ENCODE measurements at regions not wholly inside any gene's neighbourhood (a gene's known extent, or its start where the extent isn't known, plus 50 kb on each side); places are given as distances from the start of the nearest gene placed in this dataset.

- no peak for TF ChIP-seq CTCF (IDR thresholded peaks at IDR 0.05)
- no peak for TF ChIP-seq POLR2A (IDR thresholded peaks at IDR 0.05)
Measured at GRCh38 chr11:27874998-27875830, 175.0 kb upstream of the BDNF start.

Measured in Peyer's patch (tissue), 4 donors.